GM18502 (cell line): ENCODE measurements at regions not wholly inside any gene's neighbourhood (a gene's known extent, or its start where the extent isn't known, plus 50 kb on each side); places are given as distances from the start of the nearest gene placed in this dataset.
"Not testable (repeated sequence)": the region's sequence is repeated elsewhere in the genome, so short reads cannot be mapped to it uniquely, and the experiment has no call there.

Experiments used
- ATAC-seq: cut with Tn5 transposase; IDR thresholded peaks from one replicate; pipeline ENCODE4 v1.9.1; 2021; ENCODE audit warnings: mild to moderate bottlenecking; ENCODE audit not compliant: unreplicated experiment, poor library complexity

DNA sequence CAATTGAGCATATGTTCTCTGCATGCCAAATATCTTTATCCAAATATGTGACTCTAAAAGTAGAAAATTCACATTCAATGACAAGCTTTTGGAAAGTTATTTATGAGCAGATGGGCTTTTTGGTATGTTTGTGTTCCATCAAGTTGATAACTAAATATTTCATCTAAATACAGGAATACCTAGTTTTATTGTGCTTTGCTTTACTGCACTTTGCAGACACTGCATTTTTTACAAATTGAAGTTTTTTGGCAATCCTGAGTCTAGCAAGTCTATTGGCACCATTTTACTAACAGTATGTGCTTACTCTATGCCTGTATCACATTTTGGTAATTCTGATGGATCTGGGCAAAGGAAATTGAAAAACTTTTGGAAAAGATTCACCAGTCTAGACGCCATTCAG is 133.8 kb downstream of the ATXN7L3B start:
- ATAC-seq, result no peak

DNA sequence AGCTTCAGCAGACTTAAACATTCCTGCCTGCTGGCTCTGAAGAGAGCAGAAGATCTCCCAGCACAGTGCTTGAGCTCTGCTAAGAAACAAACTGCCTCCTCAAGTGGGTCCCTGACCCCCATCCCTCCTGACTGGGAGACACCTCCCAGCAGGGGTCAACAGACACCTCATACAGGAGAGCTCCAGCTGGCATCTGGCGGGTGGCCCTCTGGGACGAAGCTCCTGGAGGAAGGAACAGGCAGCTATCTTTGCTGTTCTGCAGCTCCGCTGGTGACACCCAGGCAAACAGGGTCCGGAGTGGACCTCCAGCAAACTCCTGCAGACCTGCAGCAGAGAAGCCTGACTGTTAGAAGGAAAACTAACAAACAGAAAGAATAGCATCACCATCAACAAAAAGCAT is 139.3 kb downstream of the ATXN7L3B start:
- ATAC-seq, result not testable (repeated sequence)

DNA sequence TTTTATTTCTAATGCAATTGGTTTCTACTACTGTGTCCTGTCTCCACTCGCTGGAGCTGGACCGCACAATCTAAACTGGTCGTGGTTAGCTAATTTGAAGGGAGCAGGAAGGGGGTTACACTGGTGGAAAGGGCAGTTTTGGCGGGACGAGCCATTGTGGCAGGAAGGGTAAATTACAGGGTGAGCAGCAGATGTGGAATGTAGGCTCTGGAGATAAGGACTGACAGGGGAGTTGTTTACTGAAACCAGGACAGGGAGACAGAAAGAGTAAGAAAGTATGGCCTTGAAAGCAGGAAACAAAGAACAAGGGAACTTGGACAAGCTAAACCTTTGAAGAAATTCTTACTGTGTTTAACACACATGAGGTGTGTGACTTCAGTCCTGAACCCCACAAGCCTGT is 147.8 kb downstream of the ATXN7L3B start:
- ATAC-seq, result no peak

DNA sequence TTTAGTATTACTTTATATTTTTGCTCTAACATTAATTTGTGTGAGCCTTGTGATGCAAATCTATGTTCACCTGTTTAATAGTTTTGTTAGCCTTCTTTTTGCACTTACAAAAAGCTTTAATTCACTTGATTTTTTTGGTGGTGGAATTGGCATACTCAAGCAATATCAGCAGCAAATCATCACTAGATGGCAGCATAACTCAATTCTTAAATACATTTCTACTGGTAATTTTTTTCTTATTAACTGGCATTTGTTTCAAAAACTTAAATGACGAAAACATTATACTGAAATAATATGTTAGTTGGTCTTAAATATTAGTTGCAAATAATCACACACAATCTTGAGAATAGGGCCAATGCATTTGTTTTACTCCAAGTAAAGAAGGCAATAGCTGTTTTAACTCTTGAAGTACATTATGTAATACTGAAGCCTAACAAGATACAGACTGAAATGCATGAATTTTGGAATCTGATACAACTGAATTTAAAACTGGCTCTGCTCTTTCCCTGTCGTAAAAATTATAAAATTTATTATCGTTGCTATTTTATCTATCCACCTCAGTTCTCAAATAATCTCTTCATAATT is 151.5 kb downstream of the ATXN7L3B start:
- ATAC-seq, result no peak

DNA sequence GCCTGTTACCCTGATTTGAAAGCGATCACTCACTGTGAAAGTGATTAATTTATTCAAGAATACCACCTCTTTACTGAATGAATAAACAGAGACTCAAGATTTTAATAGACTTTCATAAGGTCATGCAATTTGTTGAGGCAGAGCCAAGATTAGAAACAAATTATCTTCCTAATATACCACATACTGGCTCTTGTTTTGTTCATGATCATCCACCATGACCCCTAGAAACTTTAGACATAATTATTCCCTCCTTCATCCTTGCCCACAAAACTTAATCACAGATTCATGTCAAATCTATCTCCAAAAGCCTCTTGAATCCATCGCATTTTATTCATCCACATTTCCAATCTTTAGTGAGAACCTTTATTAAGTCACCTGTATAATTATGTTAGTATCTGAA is 152.3 kb downstream of the ATXN7L3B start:
- ATAC-seq, result no peak

DNA sequence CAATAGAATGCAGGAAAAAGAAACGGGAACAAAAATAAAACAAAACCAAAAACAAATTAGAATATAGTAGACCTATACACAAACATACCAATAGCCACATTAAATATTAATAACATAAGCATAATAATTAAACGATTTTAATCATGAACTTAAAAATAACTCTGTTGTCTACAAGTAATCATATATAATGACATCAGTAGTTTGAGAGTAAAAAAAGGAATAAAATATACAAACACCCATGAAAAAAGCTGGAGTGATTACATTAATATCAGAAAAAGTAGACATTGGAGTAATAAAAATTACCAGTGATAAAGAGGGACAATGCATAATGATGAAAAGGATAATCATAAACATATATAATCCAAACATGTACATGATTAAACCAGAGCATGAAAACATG is 181.8 kb downstream of the ATXN7L3B start:
- ATAC-seq, result no peak

DNA sequence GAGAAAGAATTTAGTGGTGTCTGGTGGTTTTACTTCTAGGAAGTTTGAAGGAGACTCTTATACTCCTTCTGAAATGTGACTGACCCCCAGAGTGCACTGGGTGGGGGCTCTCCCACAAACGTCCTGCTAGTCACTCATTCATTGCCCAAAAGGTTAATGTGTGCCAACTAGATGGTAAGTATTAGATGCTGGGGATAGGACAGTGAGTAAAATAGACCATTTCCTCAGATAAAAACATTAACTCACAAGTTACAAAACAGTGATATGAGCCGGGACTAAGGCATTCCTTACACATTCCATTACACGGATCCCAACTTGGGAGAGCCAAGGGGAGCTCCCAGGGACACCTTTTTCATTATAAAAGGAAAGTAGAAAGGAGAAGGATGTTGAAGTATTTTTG is 185.1 kb downstream of the ATXN7L3B start:
- ATAC-seq, result no peak

DNA sequence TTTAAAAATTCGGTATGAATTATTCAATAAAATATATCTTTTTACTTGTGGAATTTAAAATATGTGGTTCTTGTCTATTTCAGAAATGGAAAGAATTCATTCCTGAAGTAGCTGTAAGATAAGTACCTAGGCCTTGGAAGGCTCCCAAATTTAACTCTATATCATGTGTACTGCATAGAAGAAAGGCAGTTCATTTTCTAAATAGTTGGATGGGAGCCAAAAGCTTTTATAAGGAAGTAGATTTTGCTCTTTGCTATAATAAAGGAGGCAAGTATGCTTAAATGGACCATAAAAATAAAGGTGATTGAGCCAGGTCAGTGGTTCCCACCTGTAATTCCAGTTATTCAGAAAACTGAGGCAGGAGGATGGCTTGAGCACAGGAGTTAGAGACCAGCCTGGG is 187.5 kb downstream of the ATXN7L3B start:
- no peak for ATAC-seq

DNA sequence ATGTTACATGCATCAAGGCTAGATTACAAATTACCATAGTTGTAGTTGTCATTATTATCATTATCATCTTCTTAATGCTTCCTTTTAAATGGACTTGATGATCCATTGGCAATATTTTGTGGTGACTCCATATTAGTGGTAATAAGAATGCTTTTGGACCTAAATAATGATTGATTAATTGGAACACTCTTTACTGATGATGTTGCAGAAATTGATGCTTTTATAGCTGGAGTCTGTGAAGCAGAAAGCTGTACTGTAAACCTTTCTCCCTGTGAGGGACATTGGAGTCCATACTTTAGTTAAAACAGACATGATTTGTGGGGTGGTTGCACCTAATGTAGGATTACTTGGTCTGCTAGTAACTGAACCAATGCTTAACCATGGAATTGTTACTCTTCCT is 190.4 kb downstream of the ATXN7L3B start:
- no peak for ATAC-seq

DNA sequence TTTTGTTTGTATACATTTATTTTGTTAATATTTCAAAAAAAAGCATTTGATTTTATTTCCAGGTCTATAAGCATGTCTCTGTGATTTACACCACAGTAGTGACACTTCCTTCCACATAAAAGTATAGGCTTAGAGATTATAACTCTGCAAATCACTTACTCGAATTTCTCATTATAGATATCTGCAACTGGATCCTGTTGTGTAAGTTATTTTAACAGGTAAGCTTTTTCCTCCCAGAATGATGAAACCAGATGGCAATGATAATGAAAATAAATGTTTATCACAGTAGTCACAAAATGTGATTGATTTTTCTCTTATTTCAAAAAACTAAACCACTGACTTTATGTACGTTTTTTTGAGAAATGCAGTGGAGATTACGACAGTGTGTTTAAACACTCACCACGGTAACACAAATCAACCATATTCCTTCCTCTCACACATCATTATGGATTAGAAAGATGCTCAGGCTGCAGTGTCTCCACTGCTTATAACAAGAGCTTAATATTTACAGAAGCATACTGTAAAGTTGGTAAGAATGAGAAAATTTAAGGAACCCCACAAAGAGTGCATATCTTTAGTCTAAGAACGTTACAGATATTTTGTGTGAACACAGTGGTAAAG is 194.6 kb downstream of the ATXN7L3B start:
- ATAC-seq, result no peak

DNA sequence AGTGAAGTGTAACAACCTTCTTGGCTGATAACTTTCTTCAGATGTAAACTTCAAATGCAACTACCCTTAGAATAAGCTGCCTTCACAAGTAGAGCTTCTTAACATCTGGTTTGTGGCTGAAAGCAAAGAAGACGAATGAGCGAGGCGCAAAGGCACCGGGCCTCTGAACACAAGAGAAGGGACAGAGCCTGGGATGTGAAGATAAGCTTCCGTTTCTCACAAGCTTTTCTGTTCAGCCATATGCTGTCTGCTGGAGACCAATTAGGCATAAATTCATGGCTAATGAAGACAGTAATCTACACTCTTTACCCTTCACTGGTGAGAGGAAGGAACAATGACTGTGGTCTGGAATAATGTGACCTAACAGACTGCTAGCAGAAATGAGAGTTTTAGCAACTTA is 195.2 kb downstream of the ATXN7L3B start:
- ATAC-seq, result no peak

DNA sequence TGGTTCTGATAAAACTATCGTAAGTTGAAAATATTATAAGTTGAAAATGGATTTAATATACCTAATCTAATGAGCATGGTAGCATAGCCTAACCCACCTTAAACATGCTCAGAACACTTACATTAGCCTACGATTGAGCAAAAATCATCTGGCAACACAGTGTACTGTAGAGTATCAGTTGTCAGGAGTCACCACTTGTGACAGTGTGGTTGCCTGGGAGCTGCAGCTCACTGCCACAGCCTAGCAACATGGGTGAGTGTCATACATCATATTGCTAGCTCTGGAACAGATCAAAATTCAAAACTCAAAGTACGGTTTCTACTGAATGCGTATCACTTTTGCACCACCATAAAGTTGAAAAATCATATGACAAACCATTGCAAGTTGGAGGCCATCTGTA is 203.5 kb downstream of the ATXN7L3B start:
- ATAC-seq, result no peak

DNA sequence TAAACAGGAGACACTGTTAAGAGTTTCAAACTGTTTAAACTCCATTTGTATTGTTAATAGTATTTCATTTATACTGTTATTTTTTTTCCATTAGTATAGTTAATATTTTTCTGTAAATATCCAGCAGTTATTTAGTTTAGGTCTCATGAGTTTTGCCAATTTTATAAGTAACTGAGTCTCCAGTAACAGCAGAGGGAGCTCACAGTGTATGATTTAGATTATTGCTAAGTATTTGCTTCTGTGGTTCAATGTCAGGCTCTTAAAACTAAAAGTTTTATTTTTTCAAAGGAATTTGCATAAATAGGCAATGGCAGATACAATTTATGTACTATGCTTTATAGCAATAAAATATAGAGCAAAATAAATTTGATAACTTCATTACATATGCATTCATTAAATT is 209.7 kb downstream of the ATXN7L3B start:
- no peak for ATAC-seq

DNA sequence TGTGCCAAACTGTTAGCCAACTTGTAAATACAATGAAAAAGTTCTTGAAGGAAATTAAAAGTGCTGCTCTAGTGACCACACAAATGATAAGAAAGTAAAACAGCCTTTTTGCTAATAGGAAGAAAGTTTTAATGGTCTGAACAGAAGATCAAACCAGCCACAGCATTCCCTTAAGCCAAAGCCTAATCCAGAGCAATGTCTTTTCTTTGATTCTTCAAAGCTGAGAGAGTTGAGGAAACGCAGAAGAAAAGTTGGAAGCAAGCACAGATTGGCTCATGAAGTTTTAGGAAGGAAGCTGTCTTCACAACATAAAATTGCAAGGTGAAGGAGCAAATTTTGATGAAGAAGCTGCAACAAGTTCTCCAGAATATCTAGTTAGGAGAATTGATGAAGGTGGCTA is 213.8 kb downstream of the ATXN7L3B start:
- ATAC-seq, result no peak

DNA sequence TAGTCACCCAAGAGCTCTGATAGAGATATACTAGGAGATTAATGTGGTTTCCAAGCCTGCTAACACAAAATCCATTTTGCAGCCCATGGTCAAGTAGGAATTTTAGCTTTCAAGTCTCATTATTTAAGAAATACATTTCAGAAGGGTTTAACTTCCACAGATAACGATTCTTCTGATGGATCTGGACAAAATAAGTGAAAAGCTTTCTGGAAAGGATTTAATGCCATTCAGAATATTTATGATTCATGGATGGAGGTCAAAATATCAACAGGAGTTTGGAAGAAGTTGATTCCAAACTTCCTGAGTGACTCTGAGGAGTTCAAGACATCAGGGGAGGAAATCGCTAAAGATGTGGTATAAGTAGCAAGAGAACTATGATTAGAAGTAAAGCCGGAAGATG is 214.6 kb downstream of the ATXN7L3B start:
- ATAC-seq, result no peak

DNA sequence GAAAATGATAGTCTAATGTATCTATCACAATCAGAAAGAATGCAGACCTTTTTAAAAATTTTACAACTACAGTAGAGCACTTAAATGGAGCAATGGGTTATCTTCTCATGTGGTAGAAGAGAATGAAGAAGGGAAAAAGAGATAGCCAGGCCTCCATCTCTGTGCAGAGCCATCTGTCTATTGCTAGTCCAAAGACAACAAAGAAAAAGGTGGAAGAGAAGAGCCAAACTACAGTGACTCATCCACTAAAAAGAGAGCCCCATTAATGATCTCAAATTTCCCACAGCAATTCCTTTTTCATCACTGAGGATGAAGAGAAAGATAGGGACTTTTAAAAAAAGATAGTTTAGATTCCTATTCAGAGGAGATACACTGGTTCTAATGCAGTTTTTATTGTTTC is 232.9 kb downstream of the ATXN7L3B start:
- ATAC-seq, result no peak

DNA sequence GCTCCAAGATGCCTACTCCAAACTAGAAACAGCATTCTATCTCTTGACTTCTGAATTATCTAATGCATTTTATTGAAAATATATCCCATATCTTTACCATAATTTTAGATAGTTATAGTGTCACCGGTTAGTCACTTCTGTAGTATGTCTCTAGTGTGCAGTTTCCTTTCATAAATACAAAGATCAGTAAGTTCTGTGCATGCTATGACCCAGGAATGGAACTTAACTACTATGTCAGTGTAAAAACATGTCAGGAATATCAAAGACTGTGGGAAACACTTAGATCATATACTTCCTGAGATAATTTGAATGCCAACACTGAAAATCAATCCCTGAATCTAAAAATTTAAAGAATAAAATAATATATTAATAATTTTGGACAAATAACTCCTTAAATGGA is 237.6 kb downstream of the ATXN7L3B start:
- no peak for ATAC-seq

DNA sequence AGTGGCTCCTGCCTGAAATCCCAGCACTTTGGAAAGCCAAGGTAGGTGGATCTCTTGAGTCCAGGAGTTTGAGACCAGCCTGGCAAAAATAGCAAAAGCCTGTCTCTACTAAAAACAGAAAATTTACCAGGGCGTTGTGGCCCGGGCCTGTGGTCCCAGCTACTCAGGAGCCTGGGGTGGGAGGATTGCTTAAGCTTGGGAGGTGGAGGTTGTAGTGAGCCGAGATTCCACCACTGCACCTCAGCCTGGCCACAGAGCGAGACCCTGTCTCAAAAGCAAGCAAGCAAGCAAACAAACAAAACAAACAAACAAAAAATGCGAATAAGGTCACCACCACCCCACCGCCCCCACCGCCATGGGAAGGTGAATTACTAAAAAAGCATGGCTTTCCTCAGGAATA is 238.7 kb downstream of the ATXN7L3B start:
- no peak for ATAC-seq

DNA sequence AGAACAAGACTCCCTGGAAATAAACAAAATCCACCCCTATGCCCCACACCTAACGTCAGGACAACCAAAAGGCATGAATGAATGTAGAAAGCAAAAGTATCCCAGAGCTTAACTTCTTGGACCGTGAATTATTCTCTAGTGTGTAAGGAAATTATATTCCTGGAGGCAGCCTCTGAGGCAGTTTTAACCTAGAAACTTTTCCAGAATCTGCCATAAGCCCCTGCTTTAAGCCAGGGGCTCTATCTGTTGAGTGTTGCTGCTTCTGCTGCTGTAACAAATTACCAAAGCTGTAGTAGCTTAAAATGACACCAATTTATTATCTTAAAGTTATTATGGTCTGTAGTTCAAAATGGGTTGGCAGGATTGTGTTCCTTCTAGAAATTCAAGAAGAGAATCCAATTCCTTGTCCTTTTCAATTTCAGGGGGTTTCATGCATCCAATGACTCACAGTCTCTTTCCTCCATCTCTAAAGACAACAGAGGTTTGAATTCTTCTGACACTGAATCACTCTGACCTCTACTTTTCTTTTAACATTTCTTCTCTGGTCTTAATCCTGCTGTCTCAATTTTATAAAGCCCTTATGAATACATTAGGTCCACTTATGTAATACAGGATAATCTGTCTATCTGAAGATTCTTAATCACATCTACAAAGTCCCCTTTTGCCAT is 242.7 kb downstream of the ATXN7L3B start:
- ATAC-seq, result no peak

DNA sequence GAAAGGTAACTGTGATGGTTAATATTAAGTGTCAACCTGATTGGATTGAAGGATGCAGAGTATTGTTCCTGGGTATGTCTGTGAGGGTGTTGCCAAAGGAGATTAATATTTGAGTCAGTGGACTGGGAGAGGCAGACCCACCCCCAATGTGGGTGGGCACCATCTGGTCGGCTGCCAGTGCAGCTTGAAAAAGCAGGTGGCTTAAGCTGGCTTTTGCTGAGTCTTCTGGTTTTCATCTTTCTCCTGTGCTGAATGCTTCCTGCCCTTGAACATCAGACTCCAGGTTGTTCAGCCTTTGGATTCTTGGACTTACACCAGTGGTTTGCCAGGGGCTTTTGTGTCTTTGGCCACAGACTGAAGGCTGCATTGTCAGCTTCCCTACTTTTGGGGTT is 243.2 kb downstream of the ATXN7L3B start:
- not testable (repeated sequence) for ATAC-seq

DNA sequence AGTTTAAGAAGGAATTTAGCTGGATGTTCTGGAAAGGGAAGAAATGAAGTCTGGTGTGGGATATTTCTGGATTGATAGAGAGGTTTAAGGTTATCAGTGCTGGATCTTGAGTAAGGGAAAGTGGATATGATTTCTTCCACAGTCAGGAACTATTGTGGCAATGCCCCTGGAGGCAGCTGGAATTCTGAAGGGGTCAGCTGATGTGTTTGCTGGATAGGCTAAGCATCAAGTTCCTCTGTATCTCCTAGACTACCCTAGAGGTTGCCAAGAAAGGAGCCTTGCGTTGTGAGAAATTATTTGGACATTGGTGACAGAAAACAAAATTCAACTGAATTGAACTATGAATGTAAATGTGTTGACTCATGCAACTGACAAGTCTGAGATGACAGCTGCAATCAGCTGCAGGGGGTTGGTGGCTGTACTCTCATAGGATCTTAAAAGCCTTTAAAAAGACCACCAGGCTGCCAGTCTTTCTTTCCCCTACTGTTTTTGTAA is 244.4 kb downstream of the ATXN7L3B start:
- no peak for ATAC-seq

DNA sequence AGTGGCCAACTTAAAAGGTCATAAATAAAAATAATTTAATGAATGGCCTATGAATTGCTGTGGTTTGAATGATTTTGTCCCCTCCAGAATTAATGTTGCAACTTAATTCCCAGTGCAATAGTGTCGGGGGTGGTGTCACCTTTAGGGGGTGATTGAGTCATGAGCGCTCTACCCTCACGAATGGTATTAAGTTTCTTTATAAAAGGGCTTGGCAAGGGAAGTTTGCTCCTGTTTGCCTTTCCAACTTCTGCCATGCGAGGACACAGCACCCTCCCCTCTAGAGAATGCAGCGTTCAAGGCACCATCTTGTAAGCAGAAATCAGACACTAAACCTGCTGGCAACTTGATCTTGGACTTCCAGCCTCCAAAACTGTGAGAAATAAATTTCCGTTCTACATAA is 253.3 kb downstream of the ATXN7L3B start:
- no peak for ATAC-seq
